Right lobe of liver (tissue), 4 donors: ENCODE measurements at regions not wholly inside any gene's neighbourhood (a gene's known extent, or its start where the extent isn't known, plus 50 kb on each side); places are given as distances from the start of the nearest gene placed in this dataset.

Experiments used
- CTCF ChIP-seq, 4 donors: fragments of 200-600 bp in 3 of 4; fragments of 450-650 bp in 1 of 4; IDR thresholded peaks; one replicate each; pipeline versions ENCODE4 v1.5.1 to v1.8.0; 2016 to 2022; ENCODE audit warnings: antibody characterized with exemption in 4 of 4, mild to moderate bottlenecking in 2 of 4
- POLR2A ChIP-seq: fragments of 450-650 bp; IDR thresholded peaks from one replicate; pipeline ENCODE4 v1.6.1; 2017; ENCODE audit warnings: antibody characterized with exemption, mild to moderate bottlenecking
- donor health status: DM: no; HTN: no; CAD: no.
- donor health status: DM: no; HTN: no; CAD: no.
- donor health status: DM: no; HTN: yes; CAD: no.

- TF ChIP-seq CTCF (IDR thresholded peaks at IDR 0.05) (no peak), POLR2A (no peak)
These were observed 108.6 kb downstream of the LACC1 start for GRCh38 chr13:43988302-43988701.
